IMR-90 (cell line): ENCODE measurements at regions not wholly inside any gene's neighbourhood (a gene's known extent, or its start where the extent isn't known, plus 50 kb on each side); places are given as distances from the start of the nearest gene placed in this dataset.
"Not testable (repeated sequence)": the region's sequence is repeated elsewhere in the genome, so short reads cannot be mapped to it uniquely, and the experiment has no call there.

Experiments used
- ATAC-seq: fragments of 200-7000 bp; cut with Tn5 transposase; 2 replicates; pipeline ENCODE4 v1.9.1; 2020; ENCODE audit warnings: low read depth, mild to moderate bottlenecking, moderate library complexity
- BruUV-seq: library from RNA; stranded (reverse); fragments of 400-500 nt; replicated peaks from 2 replicates; lab custom pipeline; 2021; lab: Mats Ljungman, UMichigan
- CTCF ChIA-PET: fragments of 300-600 bp; formaldehyde crosslinking; extraction: SDS; loops from one replicate; lab custom pipeline; 2021; ENCODE audit warnings: antibody characterized with exemption; lab: Yijun Ruan, JAX
- POLR2A ChIA-PET: fragments of 300-600 bp; sonication (Branson Sonifier 250); formaldehyde crosslinking; loops from one replicate; lab custom pipeline; 2022; ENCODE audit warnings: antibody characterized with exemption; ENCODE audit not compliant: unreplicated experiment; lab: Charles Lee
- DNase-seq: peaks from one replicate; pipeline ENCODE4 v3.0.0; 2013
- H2AFZ ChIP-seq: replicated peaks from 2 replicates; pipeline ENCODE3; 2013; ENCODE audit warnings: low read length, mild to moderate bottlenecking; ENCODE audit not compliant: poor library complexity
- H2AK5ac ChIP-seq: 2 replicates; pipeline ENCODE4 v1.6.1; 2013; ENCODE audit warnings: low read depth, low read length, inconsistent platforms
- H2AK9ac ChIP-seq: replicated peaks from 2 replicates; pipeline ENCODE3; 2013; ENCODE audit warnings: mild to moderate bottlenecking, low read depth, low read length, moderate library complexity; ENCODE audit not compliant: poor library complexity
- H2BK120ac ChIP-seq: 2 replicates; pipeline ENCODE4 v1.6.1; 2013; ENCODE audit warnings: low read depth, low read length, inconsistent platforms
- H2BK15ac ChIP-seq: 3 replicates; pipeline ENCODE4 v1.6.1; 2013; ENCODE audit warnings: low read depth, low read length, inconsistent platforms
- H2BK20ac ChIP-seq: 2 replicates; pipeline ENCODE4 v1.6.1; 2013; ENCODE audit warnings: low read depth, mild to moderate bottlenecking, inconsistent platforms, low read length, moderate library complexity
- H2BK5ac ChIP-seq: 2 replicates; pipeline ENCODE4 v1.6.1; 2013; ENCODE audit warnings: mild to moderate bottlenecking, low read depth, low read length, inconsistent platforms; ENCODE audit not compliant: poor library complexity, severe bottlenecking
- H3K14ac ChIP-seq: replicated peaks from 2 replicates; pipeline ENCODE4 v1.6.1; 2013; ENCODE audit warnings: low read depth, low read length, inconsistent platforms
- H3K18ac ChIP-seq: 2 replicates; pipeline ENCODE4 v1.6.1; 2013; ENCODE audit warnings: low read depth, low read length, control low read depth
- H3K23ac ChIP-seq: 2 replicates; pipeline ENCODE4 v1.6.1; 2013; ENCODE audit warnings: low read depth, low read length, inconsistent platforms
- H3K27ac ChIP-seq: 2 replicates; pipeline ENCODE4 v1.5.1; 2013; ENCODE audit warnings: mild to moderate bottlenecking, control low read depth, low read length; ENCODE audit not compliant: insufficient read depth
- H3K27me3 ChIP-seq: 2 replicates; pipeline ENCODE4 v1.6.1; 2013; ENCODE audit warnings: low read length; ENCODE audit not compliant: control insufficient read depth, insufficient read depth
- H3K36me3 ChIP-seq: 2 replicates; pipeline ENCODE4 v1.6.1; 2013; ENCODE audit warnings: low read length, mixed read lengths; ENCODE audit not compliant: control insufficient read depth, insufficient read depth
- H3K4ac ChIP-seq: 2 replicates; pipeline ENCODE4 v1.6.1; 2013; ENCODE audit warnings: low read depth, low read length, inconsistent platforms
- H3K4me1 ChIP-seq: 2 replicates; pipeline ENCODE4 v1.6.1; 2013; ENCODE audit warnings: low read length, mixed read lengths; ENCODE audit not compliant: control insufficient read depth, insufficient read depth
- H3K4me2 ChIP-seq: 2 replicates; pipeline ENCODE4 v1.6.1; 2013; ENCODE audit warnings: low read depth, mild to moderate bottlenecking, control low read depth, low read length, moderate library complexity
- H3K4me3 ChIP-seq: 2 replicates; pipeline ENCODE4 v1.5.1; 2013; ENCODE audit warnings: low read depth, mild to moderate bottlenecking, control low read depth, low read length, moderate library complexity; ENCODE audit not compliant: insufficient read depth
- H3K56ac ChIP-seq: 2 replicates; pipeline ENCODE4 v1.6.1; 2013; ENCODE audit warnings: low read length, inconsistent platforms; ENCODE audit not compliant: insufficient read depth; ENCODE audit errors: extremely low read depth
- H3K79me1 ChIP-seq, 2 experiments: 2 replicates each; pipeline ENCODE4 v1.6.1; 2013; ENCODE audit warnings: low read length in 2 of 2, inconsistent platforms in 1 of 2, low read depth in 1 of 2
- H3K9ac ChIP-seq: 2 replicates; pipeline ENCODE4 v1.6.1; 2013; ENCODE audit warnings: low read depth, low read length, control low read depth
- H3K9me1 ChIP-seq: 2 replicates; pipeline ENCODE4 v1.6.1; 2013; ENCODE audit warnings: low read length, inconsistent platforms; ENCODE audit not compliant: insufficient read depth
- H3K9me3 ChIP-seq: 2 replicates; pipeline ENCODE4 v1.6.1; 2013; ENCODE audit warnings: low read length; ENCODE audit not compliant: control insufficient read depth, insufficient read depth
- H4K20me1 ChIP-seq: 2 replicates; pipeline ENCODE4 v1.6.1; 2013; ENCODE audit warnings: low read length, inconsistent platforms; ENCODE audit not compliant: insufficient read depth
- H4K5ac ChIP-seq: 2 replicates; pipeline ENCODE4 v1.6.1; 2013; ENCODE audit warnings: mild to moderate bottlenecking, low read depth, low read length, control low read depth
- H4K8ac ChIP-seq, 2 experiments: 2 replicates each; pipeline ENCODE4 v1.6.1; 2013; ENCODE audit warnings: low read depth in 2 of 2, low read length in 2 of 2, control low read depth in 1 of 2, inconsistent platforms in 1 of 2
- H4K91ac ChIP-seq: 2 replicates; pipeline ENCODE4 v1.6.1; 2013; ENCODE audit warnings: low read depth, low read length, inconsistent platforms; ENCODE audit not compliant: insufficient read depth
- CEBPB ChIP-seq: IDR thresholded peaks from 2 replicates; pipeline ENCODE4 v1.6.1; 2012; ENCODE audit warnings: low read depth, low read length, improper control_type of control experiment
- CHD1 ChIP-seq: IDR thresholded peaks from 2 replicates; pipeline ENCODE4 v1.6.1; 2012; ENCODE audit warnings: low read depth, low read length, improper control_type of control experiment
- ELK1 ChIP-seq: fragments of 150-350 bp; IDR thresholded peaks from 2 replicates; pipeline ENCODE4 v1.6.1; 2016; ENCODE audit warnings: low read depth, mild to moderate bottlenecking, low read length, moderate library complexity, borderline replicate concordance
- MAZ ChIP-seq: IDR thresholded peaks from 2 replicates; pipeline ENCODE4 v1.6.1; 2012; ENCODE audit warnings: low read depth, mild to moderate bottlenecking, low read length, improper control_type of control experiment, moderate library complexity, borderline replicate concordance
- USF2 ChIP-seq: fragments of 150-350 bp; IDR thresholded peaks from 2 replicates; pipeline ENCODE4 v1.6.1; 2017; ENCODE audit warnings: mild to moderate bottlenecking, antibody characterized with exemption, low read length, low read depth
- WGBS, 2 experiments: methylation state at CpG; one replicate each; pipeline versions ENCODE4 v1.1.5 to v1.1.7; 2013; ENCODE audit warnings: missing lambda C conversion rate in 2 of 2; ENCODE audit not compliant: insufficient read length in 1 of 2; ENCODE audit errors: extremely low coverage in 2 of 2; 5-methylcytosine and 5-hydroxymethylcytosine counted together
- dilution Hi-C: fragments of 300-500 bp; cut with HindIII; formaldehyde crosslinking; loops from one replicate; pipeline ENCODE4 v1.14.3; 2018; ENCODE audit warnings: low sequenced_read_pairs; ENCODE audit not compliant: unreplicated experiment
- in situ Hi-C: fragments of 300-500 bp; cut with MboI; formaldehyde crosslinking; loops from 3 replicates; pipeline ENCODE4 v1.14.3; 2019; ENCODE audit warnings: low sequenced_read_pairs, inconsistent platforms, mixed read lengths
- intact Hi-C: fragments of 100-400 bp; cut with micrococcal nuclease; formaldehyde crosslinking; loops from 2 replicates; pipeline ENCODE4 v1.10.0; 2022

GRCh38 chr4:59772641-59773139 is 1427.4 kb upstream of the ADGRL3 start:
- H3K9me3 ChIP-seq: no peaks in the 10 kb centered on the region
- no peak overlapping the region for H3K27ac ChIP-seq
- H3K4me1 ChIP-seq: no peaks in the 10 kb centered on the region
- H3K9ac ChIP-seq: no peak overlapping the region
- H2AK5ac ChIP-seq: no peak overlapping the region
- TF ChIP-seq CEBPB: no peak
- no peak for TF ChIP-seq CHD1
- no peak for TF ChIP-seq MAZ
- no peak for TF ChIP-seq ELK1
- no peak for TF ChIP-seq USF2
- no peak overlapping the region for H2BK120ac ChIP-seq
- H3K9me1 ChIP-seq: no peaks in the 10 kb centered on the region
- H3K23ac ChIP-seq: no peak overlapping the region
- no peak overlapping the region for H2BK5ac ChIP-seq
- no peaks in the 10 kb centered on the region for H3K27me3 ChIP-seq
- ATAC-seq: no peak
- DNase-seq: no peak
- no TSS peak for BruUV-seq
- H2BK15ac ChIP-seq: no peak overlapping the region
- H4K8ac ChIP-seq: no peak overlapping the region
- H3K79me1 ChIP-seq: no peaks in the 10 kb centered on the region
- no peaks in the 10 kb centered on the region for H3K36me3 ChIP-seq
- ChIA-PET CTCF (no interaction called here), POLR2A (no interaction called here)
- no peak overlapping the region for H4K91ac ChIP-seq
- H4K5ac ChIP-seq: no peak overlapping the region
- no peak overlapping the region for H2AFZ ChIP-seq
- intact Hi-C loops: no loop called here
- H3K4ac ChIP-seq: no peak overlapping the region
- no peaks in the 10 kb centered on the region for H4K20me1 ChIP-seq
- no peak overlapping the region for H3K4me2 ChIP-seq
- no peak overlapping the region for H2AK9ac ChIP-seq
- no peak overlapping the region for H3K18ac ChIP-seq
- in situ Hi-C loops: no loop called here
- no peak overlapping the region for H2BK20ac ChIP-seq
- H3K14ac ChIP-seq: no peak overlapping the region
- WGBS, 2 experiments: no CpG with 5 or more reads among the region's 1 CpG
- H3K56ac ChIP-seq: no peak overlapping the region
- dilution Hi-C loops: no loop called here
- H3K4me3 ChIP-seq: no peak overlapping the region

GRCh38 chr4:59780271-59780670 is 1419.9 kb upstream of the ADGRL3 start:
- in situ Hi-C loops, H3K23ac ChIP-seq, H3K9me1 ChIP-seq, H3K27me3 ChIP-seq, H3K4me1 ChIP-seq, DNase-seq, H3K4me2 ChIP-seq, H3K14ac ChIP-seq, H3K4ac ChIP-seq, H3K56ac ChIP-seq, H3K36me3 ChIP-seq, POLR2A ChIA-PET, H2BK20ac ChIP-seq, H3K27ac ChIP-seq, dilution Hi-C loops, BruUV-seq, H3K9me3 ChIP-seq, H4K5ac ChIP-seq, CTCF ChIA-PET, H2AFZ ChIP-seq, H4K91ac ChIP-seq, H3K18ac ChIP-seq, H3K9ac ChIP-seq, H3K79me1 ChIP-seq, H3K4me3 ChIP-seq, ATAC-seq, H2AK9ac ChIP-seq, intact Hi-C loops, H2BK120ac ChIP-seq, H2BK15ac ChIP-seq, H2BK5ac ChIP-seq, H2AK5ac ChIP-seq, H4K8ac ChIP-seq, H4K20me1 ChIP-seq: not testable (repeated sequence)
- 0% methylated on average over 1 of the region's 3 CpGs; no CpG with 5 or more reads in 1 of the 2 experiments for WGBS, 2 experiments
